HK-2 (cell line): ENCODE measurements at regions not wholly inside any gene's neighbourhood (a gene's known extent, or its start where the extent isn't known, plus 50 kb on each side); places are given as distances from the start of the nearest gene placed in this dataset.
A peak's percentile ranks its signal among the peaks of the same experiment; 100 is the strongest.
"Not testable (repeated sequence)": the region's sequence is repeated elsewhere in the genome, so short reads cannot be mapped to it uniquely, and the experiment has no call there.

Source experiments
- DNase-seq: peaks from one replicate; pipeline ENCODE4 v3.0.0-alpha.2; 2018; ENCODE audit not compliant: unreplicated experiment

DNA sequence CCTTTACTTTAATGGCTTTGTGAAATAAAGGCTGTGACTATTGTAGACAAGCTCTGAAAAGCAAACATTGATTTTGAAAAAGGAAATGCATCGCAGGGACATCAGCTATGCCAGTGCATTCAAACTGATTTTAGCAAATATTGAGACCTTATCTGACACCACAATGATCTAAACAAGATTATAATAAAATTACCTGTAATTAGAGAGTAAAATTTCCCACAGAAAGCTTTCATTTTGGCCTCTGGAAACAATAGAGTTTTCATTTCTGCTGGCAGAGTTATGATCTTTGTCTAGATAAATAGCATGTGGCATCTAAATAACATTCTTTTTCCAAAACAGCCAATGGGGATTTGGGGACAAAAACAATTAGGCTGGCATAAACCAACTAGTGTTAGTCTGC, 650.4 kb upstream of the PRMT6 start:
- no peak for DNase-seq

DNA sequence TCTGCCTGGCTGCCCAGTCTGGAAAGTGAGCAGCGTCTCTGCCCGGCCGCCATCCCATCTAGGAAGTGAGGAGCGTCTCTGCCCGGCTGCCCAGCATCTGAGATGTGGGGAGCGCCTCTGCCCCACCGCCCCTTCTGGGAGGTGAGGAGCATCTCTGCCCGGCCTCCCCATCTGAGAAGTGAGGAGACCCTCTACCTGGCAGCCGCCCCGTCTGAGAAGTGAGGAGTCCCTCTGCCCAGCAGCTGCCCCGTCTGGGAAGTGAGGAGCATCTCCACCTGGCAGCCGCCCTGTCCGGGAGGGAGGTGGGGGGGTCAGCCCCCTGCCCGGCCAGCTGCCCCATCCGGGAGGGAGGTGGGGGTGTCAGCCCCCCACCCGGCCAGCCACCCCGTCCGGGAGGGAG, 644.2 kb upstream of the PRMT6 start:
- DNase-seq = not testable (repeated sequence)

DNA sequence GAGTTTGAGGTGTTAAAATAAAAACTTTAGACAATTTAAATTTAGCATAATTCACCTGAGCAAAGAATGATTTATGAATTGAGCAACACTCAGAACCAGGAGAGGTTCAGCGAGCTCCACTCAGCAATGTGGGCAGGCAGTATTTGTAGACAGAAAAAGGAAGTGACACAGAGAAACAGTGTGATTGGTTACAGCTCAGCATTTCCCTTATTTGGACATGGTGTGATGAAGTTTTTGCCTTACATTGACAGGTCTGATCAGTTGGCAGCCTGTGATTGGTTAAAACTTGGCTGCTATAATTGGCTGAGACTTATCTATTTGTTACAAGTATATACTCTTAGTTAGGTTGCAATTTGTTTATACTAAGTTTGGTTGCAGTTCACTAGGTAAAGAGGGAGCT, 621.2 kb upstream of the PRMT6 start:
- no peak for DNase-seq

DNA sequence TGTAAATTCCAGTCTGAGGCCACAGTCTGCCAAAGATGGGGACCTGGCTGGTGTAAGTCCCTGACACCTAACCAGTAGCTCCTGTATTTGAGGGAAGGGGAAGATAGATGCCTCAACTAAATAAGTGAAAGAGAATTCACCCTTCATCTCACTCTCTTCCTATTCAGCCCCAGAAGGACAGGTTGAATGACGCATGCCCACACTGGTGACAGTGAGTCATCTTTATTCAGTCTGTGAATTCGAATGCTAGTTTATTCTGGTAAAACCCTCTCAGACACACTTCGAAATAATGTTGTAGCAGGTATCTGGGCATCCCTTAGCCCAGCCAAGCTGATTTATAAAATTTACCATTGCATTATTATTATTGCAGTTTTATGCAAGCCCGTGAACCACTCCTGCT, 617.0 kb upstream of the PRMT6 start:
- DNase-seq = no peak

DNA sequence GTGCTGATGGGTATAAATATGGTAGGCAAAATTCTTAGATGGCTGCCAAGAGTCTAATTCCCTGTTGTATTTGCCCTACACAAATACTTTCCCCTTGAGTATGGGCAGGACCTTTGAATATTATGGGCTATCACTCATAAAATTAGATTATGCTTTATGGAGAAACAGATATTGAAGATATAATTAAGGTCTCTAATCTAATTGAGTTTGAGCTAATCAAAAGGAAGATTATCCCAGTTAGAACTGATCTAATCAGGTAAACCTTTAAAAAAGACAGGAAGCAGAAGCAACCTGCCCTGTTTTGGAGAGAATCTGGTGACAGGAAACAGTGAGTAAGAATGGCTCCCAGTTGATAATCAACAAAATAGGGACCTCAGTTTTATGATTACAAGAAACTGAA, 609.0 kb upstream of the PRMT6 start:
- DNase-seq = no peak

DNA sequence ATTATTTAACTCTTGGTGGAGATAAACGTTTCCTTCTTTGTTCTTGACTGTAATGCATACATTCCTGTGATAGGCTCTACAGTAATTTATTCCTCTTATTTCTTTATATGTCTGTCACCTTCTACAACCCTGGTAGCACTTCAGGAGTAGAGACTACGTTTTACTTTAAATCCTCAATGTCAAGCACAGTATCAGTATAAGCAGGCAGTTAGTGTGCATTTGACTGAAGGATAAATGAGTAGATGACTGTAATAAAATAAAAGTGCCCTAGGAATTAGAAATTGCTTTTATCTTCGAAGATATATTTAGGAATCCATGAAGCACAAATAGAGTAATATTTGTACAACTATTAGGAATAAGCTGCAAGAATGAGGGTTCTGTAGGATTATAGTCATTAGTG, 599.6 kb upstream of the PRMT6 start:
- DNase-seq = no peak

DNA sequence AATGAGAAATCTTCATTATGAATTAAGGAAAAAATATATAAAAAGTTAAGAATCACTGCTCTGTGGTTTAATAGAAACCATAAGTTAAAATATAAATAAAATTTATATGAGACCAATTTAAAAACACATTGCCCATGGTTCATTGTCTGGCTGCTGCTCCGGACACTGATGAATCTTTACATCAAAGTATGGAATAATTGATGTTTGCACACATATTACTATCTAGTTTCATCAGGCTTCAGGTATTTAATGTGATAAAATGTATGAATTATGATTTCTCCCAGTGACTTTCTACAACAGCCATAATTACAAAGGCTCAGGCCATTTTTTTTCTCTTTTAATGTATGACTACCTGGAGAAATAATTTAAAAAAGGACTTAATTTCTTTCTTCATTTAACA, 599.1 kb upstream of the PRMT6 start:
- no peak for DNase-seq

DNA sequence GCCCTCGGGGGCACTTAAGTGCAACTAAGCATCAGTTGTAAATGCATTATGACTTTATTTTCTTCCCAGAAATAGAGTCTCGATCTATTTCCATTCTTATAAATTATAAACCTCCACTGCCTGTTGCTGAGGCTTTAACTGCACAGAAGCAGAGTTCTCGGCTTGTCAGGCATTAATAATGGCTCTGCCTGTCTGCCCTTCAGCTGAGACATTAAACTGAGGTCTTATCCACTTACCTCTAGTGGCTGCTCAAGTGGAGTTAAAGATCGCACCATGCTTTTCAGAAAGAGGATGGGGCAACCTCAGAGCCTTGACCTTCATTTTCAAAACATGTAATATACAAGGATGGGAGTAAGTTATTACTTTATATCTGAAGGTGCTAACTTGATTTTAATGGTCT, 597.6 kb upstream of the PRMT6 start:
- DNase-seq = no peak

DNA sequence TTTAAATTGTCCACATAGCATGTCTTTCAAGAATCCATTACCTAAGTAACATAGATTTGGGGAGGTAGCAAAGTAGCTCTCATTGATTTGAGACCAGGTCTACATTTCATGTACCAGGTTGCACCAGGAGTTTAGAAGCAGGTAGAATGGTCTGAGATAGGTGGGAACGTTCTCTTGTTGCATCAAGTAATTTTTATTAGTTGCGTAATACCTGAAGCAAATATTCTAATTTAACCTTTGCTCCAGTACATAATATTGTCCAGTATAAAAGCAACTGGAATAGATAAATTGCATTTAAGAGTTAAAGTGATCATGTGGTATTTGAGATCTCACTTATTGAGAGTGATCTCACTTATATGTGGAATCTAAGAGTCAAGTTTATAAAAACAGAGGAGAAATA, 597.1 kb upstream of the PRMT6 start:
- DNase-seq = no peak

DNA sequence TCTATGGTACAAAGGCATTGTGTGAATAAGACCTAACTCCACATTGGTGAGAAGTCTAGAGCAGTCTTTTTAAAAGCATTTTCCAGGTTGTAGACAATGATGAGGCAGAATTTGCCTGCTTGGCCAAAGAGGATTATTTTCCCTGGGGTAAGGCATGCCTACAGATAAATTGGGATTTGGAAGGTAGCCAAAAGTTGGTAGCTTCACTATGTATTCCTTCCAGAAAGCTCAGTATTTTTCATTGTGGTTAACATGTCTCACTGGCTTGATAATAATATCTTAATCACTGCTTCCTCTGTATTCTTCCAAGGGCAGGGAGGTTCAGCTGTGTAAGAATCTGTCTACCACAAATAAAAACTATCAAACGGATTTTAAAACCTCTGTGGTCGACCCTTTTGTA, 590.8 kb upstream of the PRMT6 start:
- DNase-seq = no peak

DNA sequence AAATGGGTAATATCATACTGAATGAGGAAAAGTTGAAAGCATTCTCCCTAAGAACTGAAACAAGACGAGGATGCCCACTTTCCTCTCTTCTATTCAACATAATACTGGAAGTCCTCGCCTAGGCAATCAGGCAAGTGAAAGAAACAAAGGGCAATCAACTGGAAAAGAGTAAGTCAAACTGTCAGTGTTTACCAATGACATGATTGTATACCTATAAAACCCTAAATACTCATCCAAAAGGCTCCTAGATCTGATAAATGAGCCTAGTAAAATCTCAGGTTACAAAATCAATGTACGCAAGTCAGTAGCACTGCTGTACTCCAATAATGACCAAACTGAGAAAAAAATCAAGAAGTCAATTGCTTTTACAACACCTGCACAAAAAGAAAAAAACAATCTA, 575.8 kb upstream of the PRMT6 start:
- DNase-seq = no peak

DNA sequence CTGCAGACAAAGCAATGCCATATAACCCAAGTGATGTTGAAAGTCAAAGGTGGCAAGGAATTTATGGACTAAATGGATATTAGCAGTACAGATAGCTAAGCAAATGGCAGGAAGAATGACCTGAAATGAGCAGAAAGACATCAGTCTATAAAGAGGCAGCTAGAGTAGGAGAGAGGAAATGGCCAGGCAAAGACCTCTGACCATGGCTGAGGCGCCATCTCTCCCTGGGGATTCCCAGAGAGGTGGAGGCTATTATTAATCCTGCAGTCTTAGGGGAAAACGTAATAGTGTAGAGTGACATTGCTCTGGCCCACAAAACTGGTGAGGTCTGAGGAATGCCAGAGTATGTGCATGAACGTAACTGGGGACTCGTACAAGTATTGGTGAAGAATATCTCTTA, 563.6 kb upstream of the PRMT6 start:
- DNase-seq = no peak

DNA sequence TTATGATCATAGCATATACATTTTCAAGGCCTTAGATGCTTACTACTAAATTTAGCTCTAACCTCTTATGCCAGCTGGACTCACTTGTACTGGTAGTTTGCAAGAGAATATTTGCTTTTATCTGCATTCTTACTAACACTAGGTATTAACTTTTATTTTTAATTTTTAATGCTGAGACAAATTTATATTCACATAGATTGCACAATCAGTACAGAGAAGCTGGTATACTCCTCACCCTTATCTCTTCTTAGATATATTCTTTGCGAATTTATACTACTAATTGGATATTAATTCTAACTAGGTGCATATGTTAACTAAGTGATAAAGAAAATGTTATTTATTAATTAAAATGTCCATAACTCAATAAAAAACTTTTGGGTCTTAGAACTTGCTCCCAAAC, 561.8 kb upstream of the PRMT6 start:
- DNase-seq = no peak

DNA sequence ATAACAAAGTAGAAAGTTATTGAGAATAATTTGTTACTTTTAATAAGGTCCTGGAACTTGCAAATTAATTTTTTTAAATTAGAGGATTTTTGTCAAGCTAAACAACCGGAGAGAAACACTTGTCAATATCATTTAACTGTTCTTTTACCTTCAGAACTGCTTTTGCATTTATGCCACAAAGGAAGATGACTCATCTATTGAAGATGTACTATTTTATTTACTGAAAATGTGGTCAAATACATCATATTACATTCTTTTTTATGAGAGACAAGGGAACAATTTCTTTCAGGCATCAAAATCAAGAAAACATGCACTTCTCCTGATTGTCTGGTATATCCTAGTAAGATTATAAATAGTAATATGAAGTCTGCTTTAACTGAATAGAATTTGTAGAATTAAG, 558.2 kb upstream of the PRMT6 start:
- no peak for DNase-seq

DNA sequence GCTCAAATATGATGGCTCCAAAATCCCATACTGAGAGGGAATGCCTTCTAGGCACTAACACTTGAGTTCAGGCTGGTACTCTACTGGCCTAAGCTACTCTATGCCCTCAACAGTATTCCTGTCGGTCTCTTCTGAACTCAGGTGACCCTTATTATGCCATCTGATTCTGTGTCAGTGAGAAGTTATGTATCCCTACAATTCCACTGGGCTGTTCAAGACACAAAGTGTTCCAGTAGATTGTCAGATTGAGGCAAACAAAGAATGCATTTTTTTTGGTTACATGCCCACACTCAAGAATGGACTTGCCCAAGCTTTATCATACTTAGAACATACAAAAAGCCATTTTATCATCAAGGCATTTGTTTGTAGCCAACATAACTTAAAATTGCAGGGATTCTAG, 553.8 kb upstream of the PRMT6 start:
- no peak for DNase-seq

DNA sequence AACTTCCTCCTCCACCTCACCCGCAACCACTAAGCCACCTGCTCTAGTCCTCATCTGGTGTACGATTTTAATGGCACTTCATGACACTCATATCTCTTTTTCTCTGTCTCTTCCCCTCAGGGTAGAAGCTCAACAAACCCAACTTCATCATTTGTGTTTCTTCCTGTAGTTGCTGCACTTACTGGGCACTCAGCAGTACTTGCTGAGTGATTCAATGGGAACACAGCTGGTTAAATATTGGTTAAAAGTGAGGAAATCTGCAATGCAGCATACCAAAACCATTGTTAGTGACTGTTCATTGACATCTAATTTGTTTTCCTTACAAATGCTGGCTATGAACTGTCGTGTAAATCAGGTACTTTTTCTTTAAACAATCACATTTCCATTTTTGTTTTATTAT, 541.1 kb upstream of the PRMT6 start:
- no peak for DNase-seq

DNA sequence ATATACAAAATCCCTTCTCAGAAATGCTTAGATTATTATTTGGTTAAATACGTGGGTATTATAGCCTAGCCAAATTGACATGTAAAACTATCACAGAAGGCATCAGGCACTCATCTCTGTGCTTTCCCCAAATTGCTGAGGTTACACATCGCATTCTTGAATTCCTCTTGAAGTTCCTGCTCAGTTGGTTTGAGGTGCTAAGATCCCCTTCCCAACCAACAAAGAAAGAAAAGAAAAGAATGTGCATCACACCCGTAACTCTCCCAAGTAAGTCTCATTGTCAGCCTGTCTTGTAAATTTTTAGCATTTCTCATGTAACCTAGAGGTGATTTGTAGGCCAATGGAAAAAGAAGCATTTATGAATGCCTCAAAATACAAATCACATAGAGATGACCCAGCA, 539.2 kb upstream of the PRMT6 start:
- no peak for DNase-seq

DNA sequence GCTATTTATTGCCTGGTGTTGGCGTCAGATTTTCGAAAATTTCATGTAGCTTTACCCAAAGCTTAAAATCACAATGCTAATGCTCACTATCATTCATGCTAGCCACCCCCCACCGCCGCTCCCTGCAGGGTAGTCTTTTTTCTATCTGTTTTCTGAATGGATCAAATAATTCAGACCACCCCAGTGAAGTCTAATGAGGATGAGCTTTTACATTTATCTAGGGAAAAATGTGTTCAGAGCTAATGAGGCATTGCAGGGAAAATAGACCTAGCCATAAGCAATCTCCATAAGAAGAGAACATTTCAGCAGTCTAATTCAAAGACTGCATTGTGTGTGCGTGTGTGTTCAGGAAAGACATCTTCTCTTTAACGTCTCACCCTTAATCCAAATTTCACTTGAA, 533.0 kb upstream of the PRMT6 start:
- DNase-seq = no peak

DNA sequence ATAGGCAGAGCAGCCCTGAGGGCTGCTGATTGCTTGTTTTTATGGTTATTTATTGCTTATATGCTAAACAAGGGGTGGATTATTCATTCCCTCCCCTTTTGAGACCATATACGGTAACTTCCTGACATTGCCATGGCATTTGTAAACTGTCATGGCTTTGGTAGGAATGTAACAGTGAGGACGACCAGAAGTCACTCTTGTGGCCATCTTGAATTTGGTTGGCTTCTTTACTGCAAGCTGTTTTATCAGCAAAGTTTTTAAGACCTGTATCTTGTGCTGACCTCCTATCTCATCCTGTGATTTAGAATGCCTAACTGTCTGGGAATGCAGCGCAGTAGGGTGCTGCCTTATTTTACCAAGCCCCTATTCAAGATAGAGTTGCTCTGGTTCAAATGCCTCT, 531.8 kb upstream of the PRMT6 start:
- no peak for DNase-seq

DNA sequence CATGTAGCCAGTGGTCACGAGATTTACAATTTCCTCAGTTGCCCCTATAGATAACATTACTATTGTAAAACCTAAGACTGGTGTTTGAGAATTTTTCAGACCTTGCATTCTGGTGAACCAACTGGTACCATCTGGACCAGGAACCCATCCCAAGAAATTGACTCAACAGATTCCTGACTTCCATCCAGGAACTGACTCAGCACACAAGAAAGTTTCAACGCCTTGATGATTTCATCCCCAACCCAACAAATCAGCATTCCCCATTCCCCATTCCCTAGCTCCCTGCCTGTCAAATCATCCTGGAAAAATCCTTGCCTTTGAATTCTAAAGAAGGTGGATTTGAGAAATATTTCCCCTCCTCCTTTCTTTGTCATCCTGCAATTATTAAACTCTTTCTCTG, 529.8 kb upstream of the PRMT6 start:
- DNase-seq = peak; percentile 12

DNA sequence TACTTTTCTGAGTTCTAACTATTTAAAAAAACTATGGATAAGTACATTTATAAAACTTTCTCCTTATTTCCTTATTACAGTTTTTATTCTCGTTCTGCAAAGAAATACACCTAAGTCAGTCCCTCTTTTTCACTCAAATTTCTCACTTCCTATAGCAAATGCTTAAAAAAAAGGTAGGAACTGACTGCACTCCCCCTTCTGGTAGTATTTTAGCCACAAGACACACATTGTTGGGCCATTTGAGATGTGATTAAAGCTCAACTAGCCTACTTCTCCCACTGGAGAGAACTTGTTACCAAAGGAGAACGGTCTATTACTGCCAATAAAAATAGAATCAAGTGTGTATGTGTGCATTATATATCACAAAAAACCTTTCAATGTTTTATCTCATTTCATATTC, 521.9 kb upstream of the PRMT6 start:
- DNase-seq = no peak

DNA sequence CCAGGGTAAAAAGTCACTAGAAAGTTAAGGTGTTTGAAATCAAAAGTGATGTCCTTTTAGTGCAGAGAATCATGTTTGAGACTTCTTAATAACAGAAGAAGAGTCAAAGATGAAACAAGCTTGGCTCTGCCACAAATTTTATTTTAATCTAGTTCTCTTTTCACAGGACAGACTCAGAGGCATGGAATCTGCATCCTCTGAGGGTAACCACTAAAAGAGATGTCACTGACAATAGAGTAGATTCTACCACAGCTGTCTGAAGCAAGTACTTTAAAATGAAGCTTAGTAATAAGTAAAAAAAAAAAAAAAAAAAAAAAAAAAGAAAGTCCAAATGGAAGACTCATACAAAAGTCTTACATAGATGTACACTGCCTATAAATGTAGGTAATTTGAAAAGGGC, 519.7 kb upstream of the PRMT6 start:
- no peak for DNase-seq

DNA sequence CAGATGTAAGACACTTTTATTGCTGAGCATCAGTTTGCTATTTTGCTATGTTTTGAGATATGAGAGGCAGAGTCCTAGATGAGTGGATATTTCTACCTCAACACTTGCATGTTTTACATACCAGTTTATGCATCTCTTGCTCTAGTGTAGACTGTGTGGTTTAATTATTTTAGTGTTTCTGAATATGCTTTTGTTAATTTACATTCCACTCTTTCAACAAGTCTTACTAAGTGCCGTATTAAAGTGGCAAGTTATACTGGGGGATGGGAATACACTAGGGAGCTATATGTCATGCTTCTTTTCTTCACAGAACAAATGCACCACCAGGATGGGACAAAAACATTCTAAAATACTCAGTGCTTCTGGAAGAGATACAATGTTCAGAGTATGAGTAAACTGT, 507.7 kb upstream of the PRMT6 start:
- DNase-seq = no peak

DNA sequence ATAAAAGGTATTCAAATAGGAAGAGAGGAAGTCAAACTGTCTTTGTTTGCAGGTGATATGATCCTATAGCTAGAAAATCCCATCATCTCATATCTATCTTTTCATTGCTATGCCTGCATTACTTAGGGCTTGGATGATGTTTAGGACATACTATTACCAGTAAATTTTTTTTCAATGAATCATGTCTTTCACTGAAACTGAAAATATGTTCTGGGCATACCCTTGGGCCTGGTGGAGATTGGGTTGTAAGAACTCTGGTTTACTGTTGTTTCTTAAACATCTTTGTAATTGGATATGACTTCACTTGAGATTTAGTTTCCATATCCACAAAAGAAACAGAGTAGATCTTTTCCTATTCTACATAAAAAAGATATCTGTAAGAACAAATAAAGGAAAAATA, 502.2 kb upstream of the PRMT6 start:
- no peak for DNase-seq

DNA sequence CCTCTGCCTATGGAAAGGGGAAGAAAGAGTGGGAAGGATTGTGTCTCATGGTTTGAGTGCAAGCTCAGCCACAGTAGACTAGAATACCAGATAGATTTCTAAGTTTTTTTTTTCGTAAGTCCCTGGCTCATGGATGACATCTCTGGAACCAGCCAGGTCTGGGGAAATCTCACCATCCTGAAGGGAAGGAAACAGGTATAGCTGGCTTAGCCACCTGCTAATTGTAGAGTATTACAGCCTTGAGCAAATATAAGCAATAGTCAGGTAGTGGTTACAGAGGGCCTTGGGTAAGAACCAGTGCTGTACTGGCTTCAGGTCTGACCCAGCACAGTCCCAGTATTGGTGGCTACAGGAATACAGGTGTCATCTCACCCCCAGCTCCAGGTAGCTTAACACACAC, 500.9 kb upstream of the PRMT6 start:
- DNase-seq = no peak
